ENCODE measurements at regions not wholly inside any gene's neighbourhood (a gene's known extent, or its start where the extent isn't known, plus 50 kb on each side); places are given as distances from the start of the nearest gene placed in this dataset.
A peak's percentile ranks its signal among the peaks of the same experiment; 100 is the strongest.
"Not testable (repeated sequence)": the region's sequence is repeated elsewhere in the genome, so short reads cannot be mapped to it uniquely, and the experiment has no call there.

GRCh38 chr11:22536071-22536470 lies 89.6 kb downstream of the FANCF start:
- Histone ChIP-seq H3K4me3 (ENCODE audit: low read depth, low read length) (no peak overlapping the region), H3K9me3 (ENCODE audit: control insufficient read depth, insufficient read depth, low read depth, low read length) (no peaks in the 10 kb centered on the region), H3K27me3 (ENCODE audit: control insufficient read depth, insufficient read depth, low read length) (no peaks in the 10 kb centered on the region), H3K27ac (ENCODE audit: low read depth, low read length) (no peak overlapping the region), H3K36me3 (ENCODE audit: control insufficient read depth, insufficient read depth, low read length) (no peaks in the 10 kb centered on the region), H3K9ac (ENCODE audit: low read length) (no peak overlapping the region), H3K4me1 (ENCODE audit: control insufficient read depth, insufficient read depth, low read length) (no peaks in the 10 kb centered on the region)

GRCh38 chr11:22528612-22529429 lies 96.8 kb downstream of the FANCF start:
- H3K27ac ChIP-seq (ENCODE audit: low read depth, low read length) = 0 out of 2 replicates have a peak overlapping the region, but pooled peaks have one; percentile 47
- H3K9ac ChIP-seq (ENCODE audit: low read length) = peak overlapping the region; percentile 75
- H3K9me3 ChIP-seq (ENCODE audit: control insufficient read depth, insufficient read depth, low read depth, low read length); H3K27me3 ChIP-seq (ENCODE audit: control insufficient read depth, insufficient read depth, low read length); H3K36me3 ChIP-seq (ENCODE audit: control insufficient read depth, insufficient read depth, low read length); H3K4me1 ChIP-seq (ENCODE audit: control insufficient read depth, insufficient read depth, low read length): not testable (repeated sequence)
- H3K4me3 ChIP-seq (ENCODE audit: low read depth, low read length) = peak overlapping the region; percentile 78

- no peaks in the 10 kb centered on the region for H3K4me1 ChIP-seq (ENCODE audit: control insufficient read depth, insufficient read depth, low read length)
- H3K27me3 ChIP-seq (ENCODE audit: control insufficient read depth, insufficient read depth, low read length) = no peaks in the 10 kb centered on the region
- H3K36me3 ChIP-seq (ENCODE audit: control insufficient read depth, insufficient read depth, low read length) = no peaks in the 10 kb centered on the region
- H3K9ac ChIP-seq (ENCODE audit: low read length) = no peak overlapping the region
- no peaks in the 10 kb centered on the region for H3K9me3 ChIP-seq (ENCODE audit: control insufficient read depth, insufficient read depth, low read depth, low read length)
- no peak overlapping the region for H3K4me3 ChIP-seq (ENCODE audit: low read depth, low read length)
- H3K27ac ChIP-seq (ENCODE audit: low read depth, low read length) = no peak overlapping the region
Observed at GRCh38 chr11:22522225-22522624, 103.4 kb downstream of the FANCF start.

GRCh38 chr11:22521226-22521625 lies 104.4 kb downstream of the FANCF start:
- Histone ChIP-seq H3K27me3 (ENCODE audit: control insufficient read depth, insufficient read depth, low read length) (no peaks in the 10 kb centered on the region), H3K36me3 (ENCODE audit: control insufficient read depth, insufficient read depth, low read length) (no peaks in the 10 kb centered on the region), H3K4me1 (ENCODE audit: control insufficient read depth, insufficient read depth, low read length) (no peaks in the 10 kb centered on the region), H3K4me3 (ENCODE audit: low read depth, low read length) (no peak overlapping the region), H3K9me3 (ENCODE audit: control insufficient read depth, insufficient read depth, low read depth, low read length) (no peaks in the 10 kb centered on the region), H3K9ac (ENCODE audit: low read length) (no peak overlapping the region), H3K27ac (ENCODE audit: low read depth, low read length) (no peak overlapping the region)

GRCh38 chr11:22520521-22520920 lies 105.1 kb downstream of the FANCF start:
- Histone ChIP-seq H3K9me3 (ENCODE audit: control insufficient read depth, insufficient read depth, low read depth, low read length) (no peaks in the 10 kb centered on the region), H3K36me3 (ENCODE audit: control insufficient read depth, insufficient read depth, low read length) (no peaks in the 10 kb centered on the region), H3K4me3 (ENCODE audit: low read depth, low read length) (no peak overlapping the region), H3K27ac (ENCODE audit: low read depth, low read length) (no peak overlapping the region), H3K27me3 (ENCODE audit: control insufficient read depth, insufficient read depth, low read length) (no peaks in the 10 kb centered on the region), H3K9ac (ENCODE audit: low read length) (no peak overlapping the region), H3K4me1 (ENCODE audit: control insufficient read depth, insufficient read depth, low read length) (no peaks in the 10 kb centered on the region)

GRCh38 chr11:22518344-22518743 lies 107.3 kb downstream of the FANCF start:
- not testable (repeated sequence) for H3K9ac ChIP-seq (ENCODE audit: low read length); H3K36me3 ChIP-seq (ENCODE audit: control insufficient read depth, insufficient read depth, low read length); H3K4me1 ChIP-seq (ENCODE audit: control insufficient read depth, insufficient read depth, low read length); H3K9me3 ChIP-seq (ENCODE audit: control insufficient read depth, insufficient read depth, low read depth, low read length); H3K27me3 ChIP-seq (ENCODE audit: control insufficient read depth, insufficient read depth, low read length); H3K27ac ChIP-seq (ENCODE audit: low read depth, low read length); H3K4me3 ChIP-seq (ENCODE audit: low read depth, low read length)

GRCh38 chr11:22516111-22516510 lies 109.5 kb downstream of the FANCF start:
- H3K4me1 ChIP-seq (ENCODE audit: control insufficient read depth, insufficient read depth, low read length) = no peaks in the 10 kb centered on the region
- no peaks in the 10 kb centered on the region for H3K9me3 ChIP-seq (ENCODE audit: control insufficient read depth, insufficient read depth, low read depth, low read length)
- no peaks in the 10 kb centered on the region for H3K27me3 ChIP-seq (ENCODE audit: control insufficient read depth, insufficient read depth, low read length)
- H3K27ac ChIP-seq (ENCODE audit: low read depth, low read length) = no peak overlapping the region
- H3K36me3 ChIP-seq (ENCODE audit: control insufficient read depth, insufficient read depth, low read length) = no peaks in the 10 kb centered on the region
- no peak overlapping the region for H3K4me3 ChIP-seq (ENCODE audit: low read depth, low read length)
- H3K9ac ChIP-seq (ENCODE audit: low read length) = no peak overlapping the region

GRCh38 chr11:22512457-22512856 lies 113.2 kb downstream of the FANCF start:
- Histone ChIP-seq H3K9me3 (ENCODE audit: control insufficient read depth, insufficient read depth, low read depth, low read length) (no peaks in the 10 kb centered on the region), H3K4me1 (ENCODE audit: control insufficient read depth, insufficient read depth, low read length) (peaks cover 4% of the 10 kb centered on the region; the same call in 1 of the 2 replicates), H3K27me3 (ENCODE audit: control insufficient read depth, insufficient read depth, low read length) (no peaks in the 10 kb centered on the region), H3K36me3 (ENCODE audit: control insufficient read depth, insufficient read depth, low read length) (no peaks in the 10 kb centered on the region), H3K9ac (ENCODE audit: low read length) (no peak overlapping the region), H3K27ac (ENCODE audit: low read depth, low read length) (no peak overlapping the region), H3K4me3 (ENCODE audit: low read depth, low read length) (no peak overlapping the region)

- H3K9me3 ChIP-seq (ENCODE audit: control insufficient read depth, insufficient read depth, low read depth, low read length) = no peaks in the 10 kb centered on the region
- no peak overlapping the region for H3K27ac ChIP-seq (ENCODE audit: low read depth, low read length)
- H3K9ac ChIP-seq (ENCODE audit: low read length) = no peak overlapping the region
- H3K36me3 ChIP-seq (ENCODE audit: control insufficient read depth, insufficient read depth, low read length) = no peaks in the 10 kb centered on the region
- no peak overlapping the region for H3K4me3 ChIP-seq (ENCODE audit: low read depth, low read length)
- H3K27me3 ChIP-seq (ENCODE audit: control insufficient read depth, insufficient read depth, low read length) = no peaks in the 10 kb centered on the region
- H3K4me1 ChIP-seq (ENCODE audit: control insufficient read depth, insufficient read depth, low read length) = peaks cover 4% of the 10 kb centered on the region; the same call in 1 of the 2 replicates
Observed at GRCh38 chr11:22510741-22511140, 114.9 kb downstream of the FANCF start.

GRCh38 chr11:22510010-22510409 lies 115.6 kb downstream of the FANCF start:
- H3K27me3 ChIP-seq (ENCODE audit: control insufficient read depth, insufficient read depth, low read length) = no peaks in the 10 kb centered on the region
- H3K36me3 ChIP-seq (ENCODE audit: control insufficient read depth, insufficient read depth, low read length) = no peaks in the 10 kb centered on the region
- H3K4me1 ChIP-seq (ENCODE audit: control insufficient read depth, insufficient read depth, low read length) = peaks cover 4% of the 10 kb centered on the region; the same call in 1 of the 2 replicates
- no peaks in the 10 kb centered on the region for H3K9me3 ChIP-seq (ENCODE audit: control insufficient read depth, insufficient read depth, low read depth, low read length)
- no peak overlapping the region for H3K4me3 ChIP-seq (ENCODE audit: low read depth, low read length)
- H3K9ac ChIP-seq (ENCODE audit: low read length) = no peak overlapping the region
- no peak overlapping the region for H3K27ac ChIP-seq (ENCODE audit: low read depth, low read length)

GRCh38 chr11:22508665-22509064 lies 117.0 kb downstream of the FANCF start:
- H3K27ac ChIP-seq (ENCODE audit: low read depth, low read length) = no peak overlapping the region
- H3K4me1 ChIP-seq (ENCODE audit: control insufficient read depth, insufficient read depth, low read length) = peaks cover 4% of the 10 kb centered on the region; the same call in 1 of the 2 replicates
- no peaks in the 10 kb centered on the region for H3K27me3 ChIP-seq (ENCODE audit: control insufficient read depth, insufficient read depth, low read length)

More at GRCh38 chr11:22508665-22509064, 117.0 kb downstream of the FANCF start:
- no peaks in the 10 kb centered on the region for H3K36me3 ChIP-seq (ENCODE audit: control insufficient read depth, insufficient read depth, low read length)
- no peaks in the 10 kb centered on the region for H3K9me3 ChIP-seq (ENCODE audit: control insufficient read depth, insufficient read depth, low read depth, low read length)
- H3K9ac ChIP-seq (ENCODE audit: low read length) = no peak overlapping the region
- H3K4me3 ChIP-seq (ENCODE audit: low read depth, low read length) = no peak overlapping the region
